Right lobe of liver (tissue), 4 donors: ENCODE measurements at regions not wholly inside any gene's neighbourhood (a gene's known extent, or its start where the extent isn't known, plus 50 kb on each side); places are given as distances from the start of the nearest gene placed in this dataset.

Experiments
- POLR2A ChIP-seq: fragments of 450-650 bp; IDR thresholded peaks from one replicate; pipeline ENCODE4 v1.6.1; 2017; ENCODE audit warnings: antibody characterized with exemption, mild to moderate bottlenecking
- TF ChIP-seq, protein P1 (sequence below), 4 donors: fragments of 200-600 bp in 3 of 4; fragments of 450-650 bp in 1 of 4; IDR thresholded peaks; one replicate each; pipeline versions ENCODE4 v1.5.1 to v1.8.0; 2016 to 2022; ENCODE audit warnings: antibody characterized with exemption in 4 of 4, mild to moderate bottlenecking in 2 of 4
- donor health status: DM: no; HTN: no; CAD: no.
- donor health status: DM: no; HTN: no; CAD: no.
- donor health status: DM: no; HTN: yes; CAD: no.

DNA sequence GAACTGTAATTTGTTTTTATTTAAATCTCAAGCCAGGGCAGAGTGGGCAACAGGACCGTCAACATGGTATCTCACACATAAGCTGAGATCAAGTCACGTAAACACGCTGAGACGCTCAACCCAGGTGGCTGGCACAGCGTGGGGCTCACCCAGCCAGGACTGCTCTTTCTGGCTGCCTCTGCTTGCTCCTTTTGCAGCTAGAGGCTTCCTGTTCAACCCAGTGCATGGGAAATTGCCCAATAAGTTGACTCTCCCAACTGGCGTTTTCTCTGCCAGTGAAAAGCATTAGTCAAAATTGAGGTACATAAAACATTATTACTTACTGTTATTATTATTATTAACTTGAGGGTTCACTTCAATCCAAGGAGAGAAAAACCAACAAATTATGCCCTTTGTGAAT lies 398.1 kb downstream of the NR2F2 start:
- TF ChIP-seq, protein P1, sequence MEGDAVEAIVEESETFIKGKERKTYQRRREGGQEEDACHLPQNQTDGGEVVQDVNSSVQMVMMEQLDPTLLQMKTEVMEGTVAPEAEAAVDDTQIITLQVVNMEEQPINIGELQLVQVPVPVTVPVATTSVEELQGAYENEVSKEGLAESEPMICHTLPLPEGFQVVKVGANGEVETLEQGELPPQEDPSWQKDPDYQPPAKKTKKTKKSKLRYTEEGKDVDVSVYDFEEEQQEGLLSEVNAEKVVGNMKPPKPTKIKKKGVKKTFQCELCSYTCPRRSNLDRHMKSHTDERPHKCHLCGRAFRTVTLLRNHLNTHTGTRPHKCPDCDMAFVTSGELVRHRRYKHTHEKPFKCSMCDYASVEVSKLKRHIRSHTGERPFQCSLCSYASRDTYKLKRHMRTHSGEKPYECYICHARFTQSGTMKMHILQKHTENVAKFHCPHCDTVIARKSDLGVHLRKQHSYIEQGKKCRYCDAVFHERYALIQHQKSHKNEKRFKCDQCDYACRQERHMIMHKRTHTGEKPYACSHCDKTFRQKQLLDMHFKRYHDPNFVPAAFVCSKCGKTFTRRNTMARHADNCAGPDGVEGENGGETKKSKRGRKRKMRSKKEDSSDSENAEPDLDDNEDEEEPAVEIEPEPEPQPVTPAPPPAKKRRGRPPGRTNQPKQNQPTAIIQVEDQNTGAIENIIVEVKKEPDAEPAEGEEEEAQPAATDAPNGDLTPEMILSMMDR (IDR thresholded peaks at IDR 0.05) = no peak
- no peak for TF ChIP-seq POLR2A
